ENCODE measurements at regions not wholly inside any gene's neighbourhood (a gene's known extent, or its start where the extent isn't known, plus 50 kb on each side); places are given as distances from the start of the nearest gene placed in this dataset.

- no peaks in the 10 kb centered on the region for H3K9me3 ChIP-seq
- no peak overlapping the region for H3K4me3 ChIP-seq
- WGBS, 2 donors: 70 to 89% methylated on average over 7 of the region's 7 CpGs
- no peaks in the 10 kb centered on the region for H3K36me3 ChIP-seq
- H3K4me1 ChIP-seq: no peaks in the 10 kb centered on the region
- ATAC-seq (ENCODE audit: low FRiP score in 2 of 2): no peak
- no peak overlapping the region for H3K27ac ChIP-seq
- no peaks in the 10 kb centered on the region for H3K27me3 ChIP-seq
- DNase-seq: no peak
- TF ChIP-seq EP300 (IDR thresholded peaks at IDR 0.05) (no peak), POLR2AphosphoS5 (IDR thresholded peaks at IDR 0.05) (no peak), CTCF (IDR thresholded peaks at IDR 0.05) (no peak)
Observed at GRCh38 chrX:125089761-125090445, 229.8 kb upstream of the TEX13C start.

- Histone ChIP-seq H3K4me1 (no peaks in the 10 kb centered on the region), H3K27ac (no peak overlapping the region), H3K36me3 (no peaks in the 10 kb centered on the region), H3K9me3 (no peaks in the 10 kb centered on the region), H3K27me3 (no peaks in the 10 kb centered on the region), H3K4me3 (no peak overlapping the region)
- no peak for TF ChIP-seq CTCF (IDR thresholded peaks at IDR 0.05)
- TF ChIP-seq POLR2AphosphoS5 (IDR thresholded peaks at IDR 0.05): no peak
- no peak for TF ChIP-seq EP300 (IDR thresholded peaks at IDR 0.05)
- TF ChIP-seq POLR2A (IDR thresholded peaks at IDR 0.05): no peak
- DNase-seq (no peak), ATAC-seq (ENCODE audit: low FRiP score in 2 of 2) (no peak)
- 33 to 46% methylated on average over 1 to 3 of the region's 3 CpGs for WGBS, 2 donors
Observed at GRCh38 chrX:125093852-125094251, 225.8 kb upstream of the TEX13C start.

GRCh38 chrX:125094901-125095300, 224.8 kb upstream of the TEX13C start:
- DNase-seq (no peak), ATAC-seq (ENCODE audit: low FRiP score in 2 of 2) (no peak)
- no peak overlapping the region for H3K4me3 ChIP-seq
- no peaks in the 10 kb centered on the region for H3K36me3 ChIP-seq
- H3K27ac ChIP-seq: no peak overlapping the region
- H3K9me3 ChIP-seq: no peaks in the 10 kb centered on the region
- no peaks in the 10 kb centered on the region for H3K27me3 ChIP-seq
- H3K4me1 ChIP-seq: no peaks in the 10 kb centered on the region
- TF ChIP-seq POLR2A (IDR thresholded peaks at IDR 0.05) (no peak), CTCF (IDR thresholded peaks at IDR 0.05) (no peak), POLR2AphosphoS5 (IDR thresholded peaks at IDR 0.05) (no peak), EP300 (IDR thresholded peaks at IDR 0.05) (no peak)

- 43 to 60% methylated on average over 2 of the region's 2 CpGs for WGBS, 2 donors
- ATAC-seq (ENCODE audit: low FRiP score in 2 of 2): no peak
- H3K4me1 ChIP-seq: no peaks in the 10 kb centered on the region
- H3K27ac ChIP-seq: no peak overlapping the region
- no peaks in the 10 kb centered on the region for H3K27me3 ChIP-seq
- H3K4me3 ChIP-seq: no peak overlapping the region
- no peaks in the 10 kb centered on the region for H3K9me3 ChIP-seq
- TF ChIP-seq POLR2A (IDR thresholded peaks at IDR 0.05) (no peak), EP300 (IDR thresholded peaks at IDR 0.05) (no peak), POLR2AphosphoS5 (IDR thresholded peaks at IDR 0.05) (no peak), CTCF (IDR thresholded peaks at IDR 0.05) (no peak)
- DNase-seq: no peak
- H3K36me3 ChIP-seq: no peaks in the 10 kb centered on the region
Observed at GRCh38 chrX:125096469-125096868, 223.2 kb upstream of the TEX13C start.

- ATAC-seq (ENCODE audit: low FRiP score in 2 of 2) (peak in 1 of 2 donors; percentile 62), DNase-seq (no peak)
- no peak overlapping the region for H3K4me3 ChIP-seq
- WGBS, 2 donors: 33 to 73% methylated on average over 1 of the region's 1 CpG
- no peak overlapping the region for H3K27ac ChIP-seq
- TF ChIP-seq EP300 (IDR thresholded peaks at IDR 0.05) (no peak), CTCF (IDR thresholded peaks at IDR 0.05) (no peak), POLR2AphosphoS5 (IDR thresholded peaks at IDR 0.05) (no peak), POLR2A (IDR thresholded peaks at IDR 0.05) (no peak)
- no peaks in the 10 kb centered on the region for H3K4me1 ChIP-seq
- H3K36me3 ChIP-seq: no peaks in the 10 kb centered on the region
- no peaks in the 10 kb centered on the region for H3K9me3 ChIP-seq
- H3K27me3 ChIP-seq: no peaks in the 10 kb centered on the region
Observed at GRCh38 chrX:125096870-125097269, 222.8 kb upstream of the TEX13C start.

Data from upper lobe of left lung (tissue), 6 donors.